ENCODE measurements at regions not wholly inside any gene's neighbourhood (a gene's known extent, or its start where the extent isn't known, plus 50 kb on each side); places are given as distances from the start of the nearest gene placed in this dataset.

GRCh38 chr2:105188343-105188742, 53.2 kb upstream of the GPR45 start:
- no peak for DNase-seq
- H3K4me2 ChIP-seq (ENCODE audit: unreplicated experiment): no peak overlapping the region
- WGBS, 2 experiments (ENCODE audit: low coverage in 1 of 2, low lambda C conversion rate in 2 of 2, missing lambda C conversion rate in 2 of 2): 29 to 33% methylated on average over 4 of the region's 4 CpGs
- peaks cover 21% of the 10 kb centered on the region; the same call in 1 of the 2 replicates for H3K27me3 ChIP-seq (replicated peaks; ENCODE audit: insufficient read depth)
- no peaks in the 10 kb centered on the region for H3K9me3 ChIP-seq (ENCODE audit: low read depth)
- in situ Hi-C loops (cut with MboI): no loop called here
- H4K20me1 ChIP-seq (ENCODE audit: insufficient read depth): no peaks in the 10 kb centered on the region
- no peaks in the 10 kb centered on the region for H3K9me2 ChIP-seq (ENCODE audit: insufficient read depth)
- H3K36me3 ChIP-seq (ENCODE audit: low read depth): no peaks in the 10 kb centered on the region
- no peak overlapping the region for H3K9ac ChIP-seq
- H3K27ac ChIP-seq: no peak overlapping the region
- TF ChIP-seq EZH2 (IDR thresholded peaks at IDR 0.05; ENCODE audit: insufficient read depth, poor library complexity, severe bottlenecking) (no peak), EZH2phosphoT487 (IDR thresholded peaks at IDR 0.05; ENCODE audit: insufficient read depth, low read depth) (no peak)
- H3K4me1 ChIP-seq (ENCODE audit: insufficient read depth): no peaks in the 10 kb centered on the region
- no peaks in the 10 kb centered on the region for H3F3A ChIP-seq (ENCODE audit: insufficient read depth)
- no peak overlapping the region for H2AFZ ChIP-seq
- H3K79me2 ChIP-seq (ENCODE audit: insufficient read depth): no peaks in the 10 kb centered on the region
- H3K4me3 ChIP-seq: no peak overlapping the region

All from GM23248 (cell line).